Sigmoid colon (tissue), 6 donors: ENCODE measurements at regions not wholly inside any gene's neighbourhood (a gene's known extent, or its start where the extent isn't known, plus 50 kb on each side); places are given as distances from the start of the nearest gene placed in this dataset.
A peak's percentile ranks its signal among the peaks of the same experiment; 100 is the strongest.

Experiments used
- DNase-seq: peaks from one replicate; pipeline ENCODE4 v3.0.0-alpha.2; 2019
- H3K27ac ChIP-seq, 4 donors: fragments of 200-600 bp; sonication (generic); one replicate each; pipeline ENCODE4 v1.5.1; 2016 to 2019; ENCODE audit warnings: mild to moderate bottlenecking in 1 of 4
- H3K27me3 ChIP-seq, 3 donors: fragments of 200-600 bp; sonication (generic); one replicate each; pipeline ENCODE4 v1.5.1; 2019; ENCODE audit warnings: mild to moderate bottlenecking in 1 of 3
- H3K36me3 ChIP-seq, 4 donors: fragments of 200-600 bp; sonication (generic); one replicate each; pipeline ENCODE4 v1.5.1; 2016 to 2019
- H3K4me1 ChIP-seq, 4 donors: fragments of 200-600 bp; sonication (generic); one replicate each; pipeline ENCODE4 v1.5.1; 2017 to 2019
- H3K4me3 ChIP-seq, 4 donors: fragments of 200-600 bp; sonication (generic); one replicate each; pipeline ENCODE4 v1.5.1; 2017 to 2019; ENCODE audit warnings: mild to moderate bottlenecking in 2 of 4, moderate library complexity in 1 of 4
- H3K9me3 ChIP-seq, 4 donors: fragments of 200-600 bp in 3 of 4; sonication (generic) in 3 of 4; one replicate each; pipeline versions ENCODE4 v1.5.1 to v1.6.1; 2013 to 2019
- EP300 ChIP-seq, 4 donors: sonication (generic); formaldehyde crosslinking; IDR thresholded peaks; one replicate each; pipeline ENCODE4 v1.6.1; 2017; ENCODE audit warnings: antibody characterized with exemption in 4 of 4
- POLR2A ChIP-seq, 2 donors: fragments of 450-650 bp; IDR thresholded peaks; one replicate each; pipeline ENCODE4 v1.6.1; 2016; ENCODE audit warnings: antibody characterized with exemption in 2 of 2, mild to moderate bottlenecking in 2 of 2, moderate library complexity in 2 of 2
- POLR2AphosphoS5 ChIP-seq, 4 donors: sonication (generic); formaldehyde crosslinking; IDR thresholded peaks; one replicate each; pipeline ENCODE4 v1.6.1; 2017; ENCODE audit warnings: antibody characterized with exemption in 4 of 4
- WGBS, 2 donors: extraction: QIAGEN DNeasy Blood & Tissue Kit; methylation state at CpG; one replicate each; pipeline ENCODE4 v1.1.7; 2013; 5-methylcytosine and 5-hydroxymethylcytosine counted together
- intact Hi-C: fragments of 100-400 bp; cut with DNase I; formaldehyde crosslinking; loops from one replicate; pipeline ENCODE4 v1.15.1; 2023
- TF ChIP-seq, protein P1 (sequence below), 4 experiments: fragments of 450-650 bp in 3 of 4; fragments of 200-600 bp in 1 of 4; IDR thresholded peaks; one replicate each; pipeline ENCODE4 v1.5.1; 2016 to 2019; ENCODE audit warnings: antibody characterized with exemption in 4 of 4, mild to moderate bottlenecking in 3 of 4, moderate library complexity in 2 of 4
- donor health status: healthy with polysubstance abuse.
- donor health status: healthy.

DNA sequence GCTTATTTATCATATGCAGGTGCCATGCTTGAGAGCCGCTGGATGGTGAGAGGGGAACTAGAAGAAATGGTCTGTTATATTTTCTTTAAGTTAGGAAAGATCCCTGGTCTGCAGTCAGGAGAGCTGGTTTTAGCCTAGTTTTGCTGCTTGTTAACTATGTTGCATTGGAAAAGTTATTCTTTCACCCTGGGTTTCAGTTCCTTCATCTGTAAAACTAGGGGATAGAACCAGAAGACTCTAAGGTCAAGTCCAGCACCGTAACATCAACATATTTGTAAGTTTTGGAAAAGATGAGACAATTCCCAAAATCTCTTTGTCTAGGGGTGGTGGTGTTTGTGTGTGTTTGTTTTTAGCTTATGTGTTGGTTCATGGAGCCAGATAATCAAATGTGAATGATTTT lies 304.0 kb downstream of the QKI start:
- no peak for DNase-seq
- no peaks in the 10 kb centered on the region for H3K9me3 ChIP-seq
- no peak overlapping the region for H3K4me3 ChIP-seq
- no peak overlapping the region for H3K27ac ChIP-seq
- TF ChIP-seq, protein P1, sequence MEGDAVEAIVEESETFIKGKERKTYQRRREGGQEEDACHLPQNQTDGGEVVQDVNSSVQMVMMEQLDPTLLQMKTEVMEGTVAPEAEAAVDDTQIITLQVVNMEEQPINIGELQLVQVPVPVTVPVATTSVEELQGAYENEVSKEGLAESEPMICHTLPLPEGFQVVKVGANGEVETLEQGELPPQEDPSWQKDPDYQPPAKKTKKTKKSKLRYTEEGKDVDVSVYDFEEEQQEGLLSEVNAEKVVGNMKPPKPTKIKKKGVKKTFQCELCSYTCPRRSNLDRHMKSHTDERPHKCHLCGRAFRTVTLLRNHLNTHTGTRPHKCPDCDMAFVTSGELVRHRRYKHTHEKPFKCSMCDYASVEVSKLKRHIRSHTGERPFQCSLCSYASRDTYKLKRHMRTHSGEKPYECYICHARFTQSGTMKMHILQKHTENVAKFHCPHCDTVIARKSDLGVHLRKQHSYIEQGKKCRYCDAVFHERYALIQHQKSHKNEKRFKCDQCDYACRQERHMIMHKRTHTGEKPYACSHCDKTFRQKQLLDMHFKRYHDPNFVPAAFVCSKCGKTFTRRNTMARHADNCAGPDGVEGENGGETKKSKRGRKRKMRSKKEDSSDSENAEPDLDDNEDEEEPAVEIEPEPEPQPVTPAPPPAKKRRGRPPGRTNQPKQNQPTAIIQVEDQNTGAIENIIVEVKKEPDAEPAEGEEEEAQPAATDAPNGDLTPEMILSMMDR (IDR thresholded peaks at IDR 0.05) = no peak
- TF ChIP-seq POLR2AphosphoS5 (IDR thresholded peaks at IDR 0.05) (no peak), POLR2A (IDR thresholded peaks at IDR 0.05) (no peak), EP300 (IDR thresholded peaks at IDR 0.05) (no peak)
- no peaks in the 10 kb centered on the region for H3K36me3 ChIP-seq
- no peaks in the 10 kb centered on the region for H3K27me3 ChIP-seq
- 67 to 78% methylated on average over 2 of the region's 2 CpGs for WGBS, 2 donors
- no peaks in the 10 kb centered on the region for H3K4me1 ChIP-seq
- intact Hi-C loops = no loop called here

DNA sequence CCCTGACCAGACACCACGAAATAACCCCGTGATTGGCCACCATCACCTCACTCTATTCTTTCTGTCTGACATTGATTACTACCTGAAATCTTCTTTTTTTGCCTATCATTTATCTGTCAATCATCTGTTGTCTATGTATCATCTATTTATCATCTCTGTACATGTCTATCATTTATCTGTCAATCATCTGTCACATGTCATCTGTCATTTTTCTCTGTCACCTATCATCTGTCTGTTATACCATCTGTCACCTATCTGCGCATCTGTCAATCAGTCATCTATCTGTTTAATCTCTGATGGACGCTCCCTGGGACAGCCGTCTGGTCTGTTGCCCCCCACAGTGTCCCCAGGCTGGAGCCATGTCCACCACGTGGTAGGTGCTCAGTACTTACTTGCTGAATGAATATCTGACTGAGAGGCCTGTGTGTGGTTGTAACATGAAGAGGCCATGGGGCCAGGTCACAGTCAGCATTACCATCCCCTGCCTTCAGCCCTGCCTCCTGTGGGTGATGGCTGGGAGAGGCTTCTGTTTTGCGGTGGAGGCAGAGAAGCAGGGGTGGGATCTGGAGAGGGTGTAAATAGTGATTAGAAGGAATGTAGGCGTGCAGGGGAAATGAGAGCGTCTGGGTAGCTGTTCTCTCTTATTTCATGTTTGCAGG lies 302.7 kb downstream of the QKI start:
- WGBS, 2 donors = 73 to 85% methylated on average over 9 of the region's 9 CpGs
- no peaks in the 10 kb centered on the region for H3K36me3 ChIP-seq
- TF ChIP-seq EP300 (IDR thresholded peaks at IDR 0.05) = no peak
- TF ChIP-seq, protein P1 (IDR thresholded peaks at IDR 0.05) = no peak
- TF ChIP-seq POLR2AphosphoS5 (IDR thresholded peaks at IDR 0.05) = no peak
- TF ChIP-seq POLR2A (IDR thresholded peaks at IDR 0.05) = no peak
- no peak overlapping the region for H3K4me3 ChIP-seq
- no peak overlapping the region for H3K27ac ChIP-seq
- DNase-seq = peak; percentile 52
- no peaks in the 10 kb centered on the region for H3K27me3 ChIP-seq
- intact Hi-C loops = no loop called here
- H3K4me1 ChIP-seq = no peaks in the 10 kb centered on the region
- no peaks in the 10 kb centered on the region for H3K9me3 ChIP-seq

DNA sequence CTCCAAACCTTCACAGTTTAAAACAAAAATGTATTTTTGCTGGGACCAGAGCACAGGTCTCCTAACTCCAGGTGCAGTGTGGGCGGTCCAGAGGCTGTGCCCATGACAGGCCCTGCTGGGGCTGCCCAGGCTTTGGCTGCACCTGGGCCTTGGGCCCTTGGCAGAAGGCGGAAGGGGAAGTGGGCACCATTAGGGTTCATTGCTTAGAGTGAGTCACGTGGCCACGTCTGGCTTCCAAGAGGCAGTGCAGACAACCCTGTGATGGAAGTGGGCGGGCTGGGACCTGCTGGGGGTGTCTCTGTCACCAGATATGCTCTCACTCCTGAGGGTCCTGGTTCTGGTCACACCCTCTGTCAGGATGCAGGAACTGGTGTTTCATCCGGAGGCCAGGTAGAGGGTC lies 302.2 kb downstream of the QKI start:
- Histone ChIP-seq H3K36me3 (no peaks in the 10 kb centered on the region), H3K27ac (no peak overlapping the region), H3K4me1 (no peaks in the 10 kb centered on the region), H3K9me3 (no peaks in the 10 kb centered on the region), H3K27me3 (no peaks in the 10 kb centered on the region), H3K4me3 (no peak overlapping the region)
- TF ChIP-seq POLR2AphosphoS5 (IDR thresholded peaks at IDR 0.05) = no peak
- TF ChIP-seq, protein P1 (IDR thresholded peaks at IDR 0.05) = no peak
- TF ChIP-seq POLR2A (IDR thresholded peaks at IDR 0.05) = no peak
- no peak for TF ChIP-seq EP300 (IDR thresholded peaks at IDR 0.05)
- intact Hi-C loops = no loop called here
- no peak for DNase-seq
- WGBS, 2 donors = 62 to 83% methylated on average over 6 of the region's 6 CpGs

DNA sequence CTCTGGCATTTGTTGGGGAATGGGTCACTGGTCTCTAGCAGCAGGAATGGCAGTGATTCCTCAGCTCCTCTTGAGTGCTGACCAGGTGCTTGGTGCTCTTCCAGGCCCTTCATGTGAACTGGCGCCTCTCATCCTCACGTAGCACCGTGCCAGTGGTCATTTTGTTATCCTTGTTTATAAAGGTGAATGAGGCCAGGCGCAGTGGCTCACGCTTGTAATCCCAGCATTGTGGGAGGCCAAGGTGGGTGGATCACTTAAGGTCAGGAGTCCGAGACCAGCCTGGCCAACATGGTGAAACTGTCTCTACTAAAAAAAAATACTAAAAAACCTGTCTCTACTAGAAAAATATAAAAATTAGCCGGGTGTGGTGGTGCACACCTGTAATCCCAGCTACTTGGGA lies 301.3 kb downstream of the QKI start:
- 90 to 94% methylated on average over 7 of the region's 7 CpGs for WGBS, 2 donors
- TF ChIP-seq POLR2AphosphoS5 (IDR thresholded peaks at IDR 0.05) = no peak
- TF ChIP-seq, protein P1 (IDR thresholded peaks at IDR 0.05) = no peak
- Histone ChIP-seq H3K36me3 (no peaks in the 10 kb centered on the region), H3K27ac (no peak overlapping the region), H3K9me3 (no peaks in the 10 kb centered on the region), H3K4me3 (no peak overlapping the region), H3K4me1 (peaks cover 0 to 7% (median 2%) of the 10 kb centered on the region in 4 donors), H3K27me3 (no peaks in the 10 kb centered on the region)
- no peak for DNase-seq
- intact Hi-C loops = no loop called here

DNA sequence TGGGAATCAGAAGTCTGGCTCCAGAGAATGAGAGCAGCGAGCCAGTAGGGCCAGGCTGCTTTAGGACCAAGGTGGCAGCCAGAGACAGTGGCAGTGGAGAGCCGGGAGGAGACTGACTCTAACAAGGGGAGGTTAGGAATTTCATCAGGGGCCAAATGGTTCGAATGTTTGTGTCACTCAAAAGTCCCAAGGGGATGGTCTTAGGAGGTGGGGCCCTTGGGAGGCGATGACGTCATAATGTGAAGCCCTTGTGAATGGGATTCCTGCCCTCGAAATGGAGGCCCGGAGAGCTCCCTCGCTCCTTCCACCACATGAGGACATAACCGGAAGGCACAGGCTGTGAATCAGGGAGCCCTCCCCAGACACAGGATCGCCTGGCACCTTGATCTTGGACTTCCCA lies 299.7 kb downstream of the QKI start:
- intact Hi-C loops = no loop called here
- Histone ChIP-seq H3K4me1 (peaks cover 0 to 19% (median 4%) of the 10 kb centered on the region in 4 donors), H3K27ac (no peak overlapping the region), H3K9me3 (no peaks in the 10 kb centered on the region), H3K36me3 (no peaks in the 10 kb centered on the region), H3K27me3 (no peaks in the 10 kb centered on the region), H3K4me3 (no peak overlapping the region)
- TF ChIP-seq POLR2A (IDR thresholded peaks at IDR 0.05) (no peak), POLR2AphosphoS5 (IDR thresholded peaks at IDR 0.05) (no peak), EP300 (IDR thresholded peaks at IDR 0.05) (no peak)
- TF ChIP-seq, protein P1 (IDR thresholded peaks at IDR 0.05) = no peak
- 86 to 92% methylated on average over 10 of the region's 10 CpGs for WGBS, 2 donors
- no peak for DNase-seq
